Activated gamma-delta T cell treated with Interleukin-2 at 50 U/mL for 16 hours (primary cell): ENCODE measurements at regions not wholly inside any gene's neighbourhood (a gene's known extent, or its start where the extent isn't known, plus 50 kb on each side); places are given as distances from the start of the nearest gene placed in this dataset.
"Not testable (repeated sequence)": the region's sequence is repeated elsewhere in the genome, so short reads cannot be mapped to it uniquely, and the experiment has no call there.

ENCODE experiments used
- DNase-seq: peaks from one replicate; pipeline ENCODE4 v3.0.0-alpha.2; 2020

DNA sequence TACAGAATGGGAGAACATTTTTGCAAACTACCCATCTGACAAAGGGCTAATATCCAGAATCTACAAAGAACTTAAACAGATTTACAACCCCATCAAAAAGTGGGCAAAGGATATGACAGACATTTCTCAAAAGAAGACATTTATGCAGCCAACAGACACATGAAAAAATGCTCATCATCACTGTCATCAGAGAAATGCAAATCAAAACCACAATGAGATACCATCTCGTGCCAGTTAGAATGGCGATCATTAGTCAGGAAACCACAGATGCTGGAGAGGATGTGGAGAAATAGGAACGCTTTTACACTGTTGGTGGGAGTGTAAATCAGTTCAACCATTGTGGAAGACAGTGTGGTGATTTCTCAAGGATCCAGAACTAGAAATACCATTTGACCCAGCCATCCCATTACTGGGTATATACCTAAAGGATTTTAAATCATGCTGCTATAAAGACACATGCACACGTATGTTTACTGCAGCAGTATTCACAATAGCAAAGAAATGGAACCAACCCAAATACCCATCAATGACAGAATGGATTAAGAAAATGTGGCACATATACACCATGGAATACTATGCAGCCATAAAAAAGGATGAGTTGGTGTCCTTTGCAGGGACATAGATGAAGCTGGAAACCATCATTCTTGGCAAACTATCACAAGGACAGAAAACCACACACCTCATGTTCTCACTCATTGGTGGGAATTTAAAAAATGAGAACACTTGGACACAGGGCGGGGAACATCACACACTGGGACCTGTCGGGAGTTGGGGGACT lies 317.7 kb upstream of the THBS1 start:
- not testable (repeated sequence) for DNase-seq

- DNase-seq: no peak
These were observed 315.6 kb upstream of the THBS1 start for GRCh38 chr15:39265261-39265660.

- DNase-seq: no peak
These were observed 314.0 kb upstream of the THBS1 start for GRCh38 chr15:39266890-39267289.

GRCh38 chr15:39267685-39268084 lies 313.2 kb upstream of the THBS1 start:
- DNase-seq: no peak

- no peak for DNase-seq
These were observed 311.5 kb upstream of the THBS1 start for GRCh38 chr15:39269352-39269751.

DNA sequence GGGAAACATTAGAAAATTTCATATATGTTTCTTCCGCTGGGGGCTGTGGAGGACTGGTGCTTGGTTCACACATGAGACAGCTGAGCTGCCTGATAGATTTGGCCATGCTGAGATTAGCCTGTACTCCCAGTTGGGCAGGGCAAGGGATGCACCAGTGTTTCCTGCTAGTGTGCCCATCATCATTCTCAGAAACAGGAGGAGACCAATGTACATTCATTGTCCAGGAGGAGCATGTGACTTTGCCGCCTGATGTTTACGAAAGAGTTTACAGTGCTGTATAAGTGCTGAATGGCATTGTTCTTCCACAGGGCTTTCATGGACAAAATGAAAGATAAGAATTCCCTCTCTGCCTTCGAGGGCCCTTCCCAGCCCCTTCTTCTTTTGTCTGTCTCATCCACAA lies 311.1 kb upstream of the THBS1 start:
- DNase-seq: no peak

- DNase-seq: no peak
These were observed 310.5 kb upstream of the THBS1 start for GRCh38 chr15:39270221-39270855.

DNA sequence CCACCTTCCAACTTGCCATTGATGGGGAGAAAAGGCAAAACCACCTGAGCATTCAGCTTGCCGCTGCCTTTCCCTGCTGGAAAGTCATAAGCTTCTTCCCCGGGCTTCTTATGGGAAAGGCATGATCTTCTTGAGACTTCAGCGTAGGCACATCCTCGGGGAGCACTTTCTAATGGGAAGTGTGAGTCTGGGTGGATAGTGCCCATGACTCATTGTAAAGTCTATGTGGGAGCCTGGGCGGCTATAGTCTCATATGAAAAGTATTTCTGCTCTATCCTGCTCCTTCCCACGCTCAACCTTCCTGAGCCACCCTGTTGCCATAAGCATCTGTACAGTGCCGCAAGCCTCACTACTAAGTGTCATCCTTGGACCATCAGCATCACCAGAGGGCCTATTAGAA lies 309.9 kb upstream of the THBS1 start:
- DNase-seq: no peak

GRCh38 chr15:39272901-39273300 lies 308.0 kb upstream of the THBS1 start:
- DNase-seq: no peak

DNA sequence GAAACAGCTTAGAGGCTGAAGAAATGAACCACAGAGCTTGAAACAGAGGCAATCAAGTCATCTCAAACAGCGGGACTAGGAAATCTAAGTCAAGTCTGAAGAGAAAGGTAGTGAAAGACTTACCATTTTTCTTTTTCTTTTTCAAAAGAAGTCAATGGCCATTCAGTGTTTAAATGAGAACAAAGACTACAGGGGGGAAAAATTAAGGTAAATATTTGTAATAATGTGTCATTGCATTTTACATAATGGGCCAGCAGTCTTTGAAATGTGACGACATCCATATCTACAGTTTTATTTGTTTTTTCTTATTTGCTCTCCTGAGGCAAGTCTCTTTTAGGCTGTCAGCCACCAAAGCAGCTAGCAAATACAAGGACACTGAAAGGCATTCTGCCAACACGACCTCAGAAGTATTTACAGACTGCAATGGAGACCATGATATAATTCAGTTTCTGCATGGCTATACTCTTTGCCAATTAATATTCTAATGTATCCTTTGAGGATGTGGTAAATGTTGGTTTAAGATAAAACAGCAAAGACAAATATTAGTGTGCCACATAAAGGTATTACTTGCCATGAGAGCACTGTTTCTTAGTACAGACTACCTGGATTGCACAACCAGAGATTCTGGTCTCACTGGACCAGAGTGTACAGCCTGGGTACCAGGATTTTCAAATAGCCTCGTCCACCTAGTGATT lies 307.0 kb upstream of the THBS1 start:
- no peak for DNase-seq

DNA sequence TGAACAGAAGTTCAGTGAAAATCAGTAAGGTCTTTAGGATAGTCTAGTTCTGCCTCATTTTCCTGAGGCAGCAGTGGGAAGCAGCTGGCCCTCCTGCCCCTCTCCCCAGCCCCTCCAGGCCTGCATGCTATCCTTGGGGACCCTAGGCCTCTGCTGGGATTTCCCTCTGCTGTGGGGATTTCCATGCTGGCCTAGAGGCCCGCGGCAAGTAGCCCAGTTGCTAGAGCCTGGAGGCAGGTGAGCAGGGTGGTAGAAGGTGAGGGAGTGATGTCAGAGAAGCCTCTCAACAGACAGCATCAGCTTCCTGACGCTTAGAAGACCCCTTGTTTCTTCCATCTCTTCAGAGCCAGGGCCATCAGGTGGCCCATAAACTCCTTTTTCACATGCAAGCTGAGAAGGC lies 305.8 kb upstream of the THBS1 start:
- no peak for DNase-seq

DNA sequence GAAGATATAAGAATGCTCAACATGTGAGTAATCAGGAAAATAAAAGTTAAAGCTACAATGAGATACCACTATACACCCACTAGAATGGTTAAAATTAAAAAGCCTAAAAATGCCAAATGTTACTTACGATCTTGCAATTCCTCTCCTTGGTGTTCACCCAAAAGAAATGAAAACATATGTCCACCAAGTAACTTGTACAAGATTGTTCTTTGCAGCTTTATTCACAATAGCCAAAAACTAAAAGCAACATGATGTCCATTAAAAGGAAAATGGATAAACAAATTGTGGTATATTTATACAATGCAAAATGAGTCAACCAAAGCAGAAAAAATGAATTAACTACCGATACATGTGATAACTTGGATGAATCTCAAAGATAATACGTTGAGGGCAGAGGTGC lies 301.6 kb upstream of the THBS1 start:
- DNase-seq: no peak

DNA sequence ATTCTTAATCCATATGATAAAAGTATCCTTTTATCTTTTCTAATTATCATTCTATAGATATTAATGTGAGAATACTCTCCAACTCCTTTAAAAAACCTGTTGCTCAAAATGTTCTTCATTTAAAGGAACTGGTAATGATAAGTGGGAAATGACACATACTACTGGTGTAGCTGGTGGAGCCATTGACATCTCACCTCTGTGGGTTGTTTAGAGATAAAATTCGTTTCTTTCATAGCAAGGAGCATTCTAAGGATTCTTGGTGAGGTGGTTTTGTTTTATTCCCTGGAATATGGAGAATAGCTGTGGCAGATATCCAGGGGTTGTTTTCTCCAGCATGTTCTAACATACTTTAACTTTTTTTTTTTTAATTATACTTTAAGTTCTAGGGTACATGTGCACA lies 299.8 kb upstream of the THBS1 start:
- no peak for DNase-seq

DNA sequence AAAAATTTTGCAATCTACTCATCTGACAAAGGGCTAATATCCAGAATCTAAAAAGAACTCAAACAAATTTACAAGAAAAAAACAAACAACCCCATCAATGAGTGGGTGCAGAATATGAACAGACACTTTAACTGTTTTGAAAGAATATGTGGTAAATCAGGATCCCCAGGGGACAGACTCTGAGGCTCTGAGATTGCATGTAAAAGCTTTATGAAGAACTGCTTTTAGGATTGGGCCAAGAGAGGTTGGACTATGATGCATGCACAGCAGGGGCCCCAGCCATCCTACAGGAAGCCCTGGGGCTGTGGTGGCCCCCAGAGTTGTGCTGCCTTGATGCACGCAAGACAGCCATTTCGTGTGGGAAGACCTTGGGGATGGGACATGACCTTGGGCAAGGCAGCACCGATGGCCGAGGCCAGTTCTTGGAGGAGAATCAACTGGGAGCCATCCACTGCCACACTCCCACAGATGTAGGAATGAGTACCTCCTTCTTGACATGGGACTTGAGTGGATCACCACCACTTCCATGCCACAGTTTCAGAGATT lies 298.1 kb upstream of the THBS1 start:
- DNase-seq: no peak

DNA sequence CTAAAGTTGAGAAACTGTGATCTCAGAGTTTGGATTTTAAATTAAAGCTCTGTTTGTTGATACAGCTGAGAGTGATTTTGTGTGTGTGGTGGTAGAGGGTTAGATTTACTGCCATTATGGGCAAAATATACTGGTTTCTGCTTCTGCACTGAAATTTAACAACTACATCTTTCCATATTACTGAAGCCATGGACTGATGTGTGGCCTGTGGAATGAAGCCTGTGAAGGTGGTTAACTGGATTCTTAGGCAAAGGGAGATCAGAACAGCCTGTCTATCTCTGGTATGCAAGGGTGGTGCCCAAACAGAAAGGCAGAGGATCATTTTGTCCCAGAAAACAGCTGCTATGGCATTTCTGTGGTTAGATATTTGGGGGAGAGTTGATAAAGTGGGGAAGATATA lies 297.3 kb upstream of the THBS1 start:
- no peak for DNase-seq

DNA sequence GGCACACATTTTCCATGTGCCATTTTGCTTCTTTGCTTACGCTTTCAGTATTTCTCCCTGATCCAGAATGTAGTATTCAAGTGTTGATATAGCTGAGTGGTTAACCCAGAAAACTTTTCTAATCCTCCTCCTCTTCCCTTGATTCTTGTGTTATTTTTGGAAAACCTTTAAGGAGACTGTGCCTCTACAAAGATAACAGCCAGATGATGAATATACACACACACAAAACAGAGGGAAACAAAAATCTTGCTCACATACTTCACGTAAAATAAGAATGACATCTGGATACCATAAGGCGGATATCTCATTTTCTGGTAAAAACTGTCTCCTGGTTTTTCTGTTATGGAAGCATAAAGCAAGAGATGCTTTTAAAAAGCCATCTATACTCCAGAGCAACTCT lies 295.8 kb upstream of the THBS1 start:
- DNase-seq: no peak

GRCh38 chr15:39285663-39286062 lies 295.2 kb upstream of the THBS1 start:
- no peak for DNase-seq

DNA sequence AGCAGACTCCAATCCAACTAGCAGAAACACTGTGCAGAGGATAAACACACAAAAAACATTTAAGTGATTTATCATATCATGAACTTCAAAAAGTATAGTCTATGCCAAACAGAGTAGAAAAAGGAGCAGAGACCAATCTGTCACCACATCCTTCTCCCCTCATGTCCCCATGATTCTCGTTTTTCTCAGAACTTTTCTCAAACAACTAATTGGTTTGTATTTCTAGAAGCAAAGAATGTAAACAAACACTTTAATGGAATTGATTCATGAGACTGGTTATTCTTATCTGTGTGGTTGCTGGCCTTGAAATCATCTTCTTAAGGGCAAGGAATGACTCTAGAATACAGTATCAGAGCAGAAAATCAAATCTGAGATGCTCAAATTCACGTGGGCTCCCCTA lies 294.2 kb upstream of the THBS1 start:
- no peak for DNase-seq

- no peak for DNase-seq
These were observed 293.3 kb upstream of the THBS1 start for GRCh38 chr15:39287322-39288195.

DNA sequence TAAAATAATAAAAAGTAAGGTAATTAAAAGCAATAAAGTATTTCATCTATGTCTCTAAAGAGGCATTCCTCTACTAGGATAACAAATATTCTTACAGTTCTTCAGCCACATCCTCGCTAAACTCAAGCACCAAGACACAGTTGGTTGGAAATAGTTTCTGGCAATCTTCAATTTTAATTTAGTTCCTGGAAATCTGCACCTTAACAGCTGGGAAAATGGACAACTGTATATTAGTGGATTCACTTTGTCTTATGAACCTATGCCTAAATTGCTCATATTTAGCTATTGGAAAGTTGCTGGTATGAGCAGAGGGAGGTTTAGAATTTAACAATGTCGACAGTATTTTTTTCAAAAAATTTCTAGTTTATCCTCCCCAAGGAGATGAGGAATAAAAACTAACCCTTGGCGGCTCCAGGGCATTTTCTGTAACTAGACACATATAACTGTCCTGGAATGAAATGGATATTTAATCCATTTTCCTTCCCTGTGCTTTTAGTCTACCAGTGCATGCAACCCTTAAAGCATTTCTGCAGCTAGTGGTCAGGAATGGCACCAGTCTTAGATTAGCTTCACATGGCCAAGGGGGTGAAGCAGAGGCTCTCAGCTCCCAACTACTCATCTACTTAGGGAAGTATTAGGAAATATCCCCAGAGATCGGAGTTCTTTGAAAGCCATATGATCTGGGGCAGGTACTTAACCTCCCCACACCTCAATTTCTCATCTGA lies 290.0 kb upstream of the THBS1 start:
- DNase-seq: no peak

GRCh38 chr15:39291690-39292089 lies 289.2 kb upstream of the THBS1 start:
- no peak for DNase-seq

- no peak for DNase-seq
These were observed 283.9 kb upstream of the THBS1 start for GRCh38 chr15:39296955-39297354.
